Choroid plexus epithelial cell (primary cell): ENCODE measurements at regions not wholly inside any gene's neighbourhood (a gene's known extent, or its start where the extent isn't known, plus 50 kb on each side); places are given as distances from the start of the nearest gene placed in this dataset.
"Not testable (repeated sequence)": the region's sequence is repeated elsewhere in the genome, so short reads cannot be mapped to it uniquely, and the experiment has no call there.

Experiments used
- DNase-seq: peaks from one replicate; pipeline ENCODE4 v3.0.0-alpha.2; 2010; ENCODE audit warnings: low read depth
- H3K4me3 ChIP-seq: 2 replicates; pipeline ENCODE4 v1.5.1; 2011; ENCODE audit warnings: low read depth, mild to moderate bottlenecking, control low read depth, low read length, moderate library complexity
- CTCF ChIP-seq: conservative IDR thresholded peaks from 2 replicates; pipeline ENCODE4 v1.5.1; 2011; ENCODE audit warnings: low read depth, mild to moderate bottlenecking, control low read depth, inconsistent platforms, low read length, moderate library complexity

GRCh38 chr3:176037636-176038035 is 1159.6 kb downstream of the TBL1XR1 start:
- H3K4me3 ChIP-seq: no peak overlapping the region
- no peak for TF ChIP-seq CTCF
- DNase-seq: no peak

- no peak overlapping the region for H3K4me3 ChIP-seq
- TF ChIP-seq CTCF: no peak
- DNase-seq: peak; percentile 7
These were observed 1165.2 kb downstream of the TBL1XR1 start for GRCh38 chr3:176032043-176032442.

GRCh38 chr3:176016203-176016602 is 1157.1 kb downstream of the NAALADL2 start:
- DNase-seq, H3K4me3 ChIP-seq: not testable (repeated sequence)

- H3K4me3 ChIP-seq, DNase-seq: not testable (repeated sequence)
These were observed 1156.1 kb downstream of the NAALADL2 start for GRCh38 chr3:176015228-176015627.

GRCh38 chr3:176009256-176009655 is 1150.1 kb downstream of the NAALADL2 start:
- no peak overlapping the region for H3K4me3 ChIP-seq
- TF ChIP-seq CTCF: no peak
- no peak for DNase-seq

- TF ChIP-seq CTCF: no peak
- DNase-seq: no peak
- no peak overlapping the region for H3K4me3 ChIP-seq
These were observed 1146.4 kb downstream of the NAALADL2 start for GRCh38 chr3:176005564-176005963.

GRCh38 chr3:175989161-175989560 is 1130.0 kb downstream of the NAALADL2 start:
- no peak overlapping the region for H3K4me3 ChIP-seq
- DNase-seq: no peak
- no peak for TF ChIP-seq CTCF

- no peak overlapping the region for H3K4me3 ChIP-seq
- no peak for DNase-seq
- no peak for TF ChIP-seq CTCF
These were observed 1129.3 kb downstream of the NAALADL2 start for GRCh38 chr3:175988401-175988800.
